H9 (cell line): ENCODE measurements at regions not wholly inside any gene's neighbourhood (a gene's known extent, or its start where the extent isn't known, plus 50 kb on each side); places are given as distances from the start of the nearest gene placed in this dataset.
"Not testable (repeated sequence)": the region's sequence is repeated elsewhere in the genome, so short reads cannot be mapped to it uniquely, and the experiment has no call there.

Source experiments
- DNase-seq: peaks from one replicate; pipeline ENCODE4 v3.0.0-alpha.2; 2017
- H2AFZ ChIP-seq: one replicate; pipeline ENCODE4 v1.6.1; 2013; ENCODE audit warnings: mild to moderate bottlenecking, low read length, control low read depth, moderate library complexity
- H2AK5ac ChIP-seq: 2 replicates; pipeline ENCODE4 v1.6.1; 2013; ENCODE audit warnings: low read length, control low read depth, mixed read lengths; ENCODE audit not compliant: insufficient read length
- H2BK120ac ChIP-seq: one replicate; pipeline ENCODE4 v1.6.1; 2013; ENCODE audit warnings: low read depth, mild to moderate bottlenecking, low read length, control low read depth, inconsistent platforms; ENCODE audit not compliant: poor library complexity, severe bottlenecking
- H2BK12ac ChIP-seq: 2 replicates; pipeline ENCODE4 v1.6.1; 2013; ENCODE audit warnings: low read length, control low read depth, mixed read lengths, low read depth; ENCODE audit not compliant: insufficient read length
- H2BK15ac ChIP-seq: 2 replicates; pipeline ENCODE4 v1.6.1; 2013; ENCODE audit warnings: low read depth, low read length, control low read depth
- H2BK20ac ChIP-seq: one replicate; pipeline ENCODE4 v1.6.1; 2013; ENCODE audit warnings: low read depth, mild to moderate bottlenecking, low read length, control low read depth, inconsistent platforms; ENCODE audit not compliant: poor library complexity, severe bottlenecking
- H2BK5ac ChIP-seq: 2 replicates; pipeline ENCODE4 v1.6.1; 2013; ENCODE audit warnings: low read length, control low read depth, mixed read lengths; ENCODE audit not compliant: insufficient read length
- H3K14ac ChIP-seq: 2 replicates; pipeline ENCODE4 v1.6.1; 2013; ENCODE audit warnings: low read length, control low read depth; ENCODE audit not compliant: insufficient read depth
- H3K18ac ChIP-seq: 2 replicates; pipeline ENCODE4 v1.6.1; 2013; ENCODE audit warnings: low read depth, mild to moderate bottlenecking, mixed read lengths, low read length, control low read depth; ENCODE audit not compliant: insufficient read length
- H3K23ac ChIP-seq: 2 replicates; pipeline ENCODE4 v1.6.1; 2013; ENCODE audit warnings: low read length, control low read depth, mixed read lengths, low read depth; ENCODE audit not compliant: insufficient read length
- H3K23me2 ChIP-seq: 2 replicates; pipeline ENCODE4 v1.6.1; 2013; ENCODE audit warnings: low read depth, mild to moderate bottlenecking, mixed read lengths, low read length, control low read depth; ENCODE audit not compliant: insufficient read length, poor library complexity, severe bottlenecking
- H3K27ac ChIP-seq: 2 replicates; pipeline ENCODE4 v1.5.1; 2013; ENCODE audit warnings: low read length, control low read depth, mixed read lengths, low read depth; ENCODE audit not compliant: insufficient read length
- H3K27me3 ChIP-seq: 2 replicates; pipeline ENCODE4 v1.6.1; 2013; ENCODE audit warnings: low read length, control low read depth, inconsistent platforms; ENCODE audit not compliant: insufficient read depth
- H3K4ac ChIP-seq: 2 replicates; pipeline ENCODE4 v1.6.1; 2013; ENCODE audit warnings: low read depth, mild to moderate bottlenecking, control low read depth, inconsistent platforms, low read length, moderate library complexity
- H3K4me1 ChIP-seq: 2 replicates; pipeline ENCODE4 v1.6.1; 2013; ENCODE audit warnings: low read length, control low read depth, inconsistent platforms; ENCODE audit not compliant: insufficient read depth
- H3K4me2 ChIP-seq: 2 replicates; pipeline ENCODE4 v1.6.1; 2013; ENCODE audit warnings: low read length, control low read depth, mixed read lengths; ENCODE audit not compliant: insufficient read length, insufficient read depth
- H3K56ac ChIP-seq: 2 replicates; pipeline ENCODE4 v1.6.1; 2013; ENCODE audit warnings: low read depth, mild to moderate bottlenecking, mixed read lengths, low read length, control low read depth; ENCODE audit not compliant: insufficient read length
- H3K79me1 ChIP-seq: 2 replicates; pipeline ENCODE4 v1.6.1; 2013; ENCODE audit warnings: low read depth, mild to moderate bottlenecking, moderate library complexity, low read length, control low read depth, inconsistent platforms; ENCODE audit not compliant: insufficient read depth, poor library complexity, severe bottlenecking
- H3K79me2 ChIP-seq: 2 replicates; pipeline ENCODE4 v1.6.1; 2013; ENCODE audit warnings: low read length, control low read depth, inconsistent platforms; ENCODE audit not compliant: insufficient read depth
- H3K9ac ChIP-seq: 2 replicates; pipeline ENCODE4 v1.6.1; 2013; ENCODE audit warnings: low read length, control low read depth, mixed read lengths; ENCODE audit not compliant: insufficient read length; ENCODE audit errors: extremely low read depth
- H3K9me3 ChIP-seq: one replicate; pipeline ENCODE4 v1.6.1; 2013; ENCODE audit warnings: low read depth, low read length, inconsistent platforms; ENCODE audit not compliant: control insufficient read depth
- H3T11ph ChIP-seq: one replicate; pipeline ENCODE4 v1.6.1; 2013; ENCODE audit warnings: mild to moderate bottlenecking, low read length, control low read depth, inconsistent platforms
- H4K20me1 ChIP-seq: one replicate; pipeline ENCODE4 v1.6.1; 2013; ENCODE audit not compliant: control insufficient read depth, insufficient read length, insufficient read depth
- H4K5ac ChIP-seq: 2 replicates; pipeline ENCODE4 v1.6.1; 2013; ENCODE audit warnings: low read depth, mild to moderate bottlenecking, mixed read lengths, low read length, control low read depth; ENCODE audit not compliant: insufficient read length
- H4K8ac ChIP-seq: replicated peaks from 2 replicates; pipeline ENCODE4 v1.6.1; 2013; ENCODE audit warnings: low read length, control low read depth, mixed read lengths, low read depth; ENCODE audit not compliant: insufficient read length
- H4K91ac ChIP-seq: 2 replicates; pipeline ENCODE4 v1.6.1; 2013; ENCODE audit warnings: low read depth, mild to moderate bottlenecking, moderate library complexity, mixed read lengths, low read length, control low read depth; ENCODE audit not compliant: insufficient read length
- H3K27ac Mint-ChIP-seq, 3 experiments: 2 replicates in 2 of 3; 3 replicates in 1 of 3; pipeline ENCODE4 v1.8.0; 2020 to 2021; ENCODE audit warnings: mixed read lengths in 3 of 3, mild to moderate bottlenecking in 1 of 3, moderate library complexity in 1 of 3
- H3K27me3 Mint-ChIP-seq: 2 replicates; pipeline ENCODE4 v1.8.0; 2021; ENCODE audit warnings: low read depth, mild to moderate bottlenecking, moderate library complexity, mixed read lengths
- H3K36me3 Mint-ChIP-seq, 3 experiments: 2 replicates in 2 of 3; 3 replicates in 1 of 3; pipeline ENCODE4 v1.8.0; 2020 to 2021; ENCODE audit warnings: low read depth in 3 of 3, mixed read lengths in 3 of 3; ENCODE audit not compliant: insufficient read depth in 1 of 3
- H3K4me1 Mint-ChIP-seq, 2 experiments: 2 replicates each; pipeline ENCODE4 v1.8.0; 2020; ENCODE audit warnings: mixed read lengths in 2 of 2
- H3K4me3 Mint-ChIP-seq, 2 experiments: 2 replicates in 1 of 2; 3 replicates in 1 of 2; pipeline ENCODE4 v1.8.0; 2020 to 2021; ENCODE audit warnings: mild to moderate bottlenecking in 2 of 2, mixed read lengths in 2 of 2, moderate library complexity in 1 of 2
- H3K9me3 Mint-ChIP-seq, 2 experiments: 2 replicates in 1 of 2; 3 replicates in 1 of 2; pipeline ENCODE4 v1.8.0; 2020; ENCODE audit warnings: mild to moderate bottlenecking in 2 of 2, mixed read lengths in 2 of 2, moderate library complexity in 1 of 2
- CTCF ChIP-seq: fragments of 200-600 bp; sonication (generic); conservative IDR thresholded peaks from 3 replicates; pipeline ENCODE4 v1.8.0; 2021; ENCODE audit warnings: antibody characterized with exemption, mild to moderate bottlenecking
- WGBS: extraction: QIAGEN DNeasy Blood & Tissue Kit; methylation state at CpG from one replicate; pipeline ENCODE4 v1.1.7; 2013; ENCODE audit warnings: missing lambda C conversion rate, low lambda C conversion rate, mixed read lengths; ENCODE audit not compliant: insufficient read length; ENCODE audit errors: extremely low coverage; 5-methylcytosine and 5-hydroxymethylcytosine counted together

- H2BK15ac ChIP-seq, result no peak overlapping the region
- H3K56ac ChIP-seq, result no peak overlapping the region
- no peak overlapping the region for H3K4ac ChIP-seq
- WGBS, result no CpG with 5 or more reads among the region's 4 CpGs
- H3K4me3 Mint-ChIP-seq, result no peak overlapping the region
- H3K4me1 ChIP-seq, result peaks cover 4% of the 10 kb centered on the region; the same call in 1 of the 2 replicates
- H2BK120ac ChIP-seq, result no peak overlapping the region
- H3K9me3 Mint-ChIP-seq, result no peaks in the 10 kb centered on the region
- no peak overlapping the region for H3K4me2 ChIP-seq
- H3K4me1 Mint-ChIP-seq, result peaks cover 46 to 53% of the 10 kb centered on the region in 2 experiments
- H3K23me2 ChIP-seq, result no peaks in the 10 kb centered on the region
- H3K79me2 ChIP-seq, result no peaks in the 10 kb centered on the region
- H3K79me1 ChIP-seq, result no peaks in the 10 kb centered on the region
- H3K27me3 ChIP-seq, result no peaks in the 10 kb centered on the region
- H3K27me3 Mint-ChIP-seq, result peaks cover 5% of the 10 kb centered on the region
- H4K20me1 ChIP-seq, result no peaks in the 10 kb centered on the region
- no peak overlapping the region for H4K5ac ChIP-seq
- H2BK20ac ChIP-seq, result no peak overlapping the region
- H3K18ac ChIP-seq, result peak overlapping the region; percentile 11
- H2BK5ac ChIP-seq, result no peak overlapping the region
- H3K27ac Mint-ChIP-seq, result no peak overlapping the region
- no peak overlapping the region for H3K9ac ChIP-seq
- no peak overlapping the region; the same call in 1 of the 2 replicates for H3K14ac ChIP-seq
- no peak overlapping the region for H3K23ac ChIP-seq
- no peak for TF ChIP-seq CTCF
- no peak overlapping the region for H3T11ph ChIP-seq
- H2AK5ac ChIP-seq, result no peak overlapping the region
- no peak overlapping the region for H2AFZ ChIP-seq
- no peak overlapping the region for H2BK12ac ChIP-seq
- no peak overlapping the region for H4K8ac ChIP-seq
- no peak overlapping the region for H3K27ac ChIP-seq
- no peak for DNase-seq
- H3K9me3 ChIP-seq, result no peaks in the 10 kb centered on the region
- H4K91ac ChIP-seq, result no peak overlapping the region
- peaks cover 0 to 1% (median 0%) of the 10 kb centered on the region in 3 experiments; a peak in 1 of 7 replicates for H3K36me3 Mint-ChIP-seq
Measured at GRCh38 chr15:89004726-89005030, 83.6 kb upstream of the ABHD2 start.

- H2BK20ac ChIP-seq, H4K5ac ChIP-seq, H4K8ac ChIP-seq, H3K27me3 ChIP-seq, H3T11ph ChIP-seq, H3K27ac Mint-ChIP-seq, H3K9me3 Mint-ChIP-seq, H3K4me2 ChIP-seq, H3K4me3 Mint-ChIP-seq, H3K79me2 ChIP-seq, H2BK15ac ChIP-seq, DNase-seq, H3K23me2 ChIP-seq, H3K18ac ChIP-seq, H2BK12ac ChIP-seq, H3K9ac ChIP-seq, H3K14ac ChIP-seq, H3K4ac ChIP-seq, H3K4me1 ChIP-seq, H3K79me1 ChIP-seq, H4K91ac ChIP-seq, H2BK5ac ChIP-seq, H3K9me3 ChIP-seq, H3K23ac ChIP-seq, H2AK5ac ChIP-seq, H4K20me1 ChIP-seq, H3K27ac ChIP-seq, H2BK120ac ChIP-seq, H2AFZ ChIP-seq, H3K27me3 Mint-ChIP-seq, H3K56ac ChIP-seq: not testable (repeated sequence)
- peaks cover 6 to 11% (median 9%) of the 10 kb centered on the region in 3 experiments; a peak in 5 of 7 replicates for H3K36me3 Mint-ChIP-seq
- H3K4me1 Mint-ChIP-seq, result peaks cover 25 to 26% of the 10 kb centered on the region in 2 experiments
- WGBS, result no CpG with 5 or more reads among the region's 9 CpGs
Measured at GRCh38 chr15:89007527-89007926, 80.7 kb upstream of the ABHD2 start.
